ENCODE measurements at regions not wholly inside any gene's neighbourhood (a gene's known extent, or its start where the extent isn't known, plus 50 kb on each side); places are given as distances from the start of the nearest gene placed in this dataset.

DNA sequence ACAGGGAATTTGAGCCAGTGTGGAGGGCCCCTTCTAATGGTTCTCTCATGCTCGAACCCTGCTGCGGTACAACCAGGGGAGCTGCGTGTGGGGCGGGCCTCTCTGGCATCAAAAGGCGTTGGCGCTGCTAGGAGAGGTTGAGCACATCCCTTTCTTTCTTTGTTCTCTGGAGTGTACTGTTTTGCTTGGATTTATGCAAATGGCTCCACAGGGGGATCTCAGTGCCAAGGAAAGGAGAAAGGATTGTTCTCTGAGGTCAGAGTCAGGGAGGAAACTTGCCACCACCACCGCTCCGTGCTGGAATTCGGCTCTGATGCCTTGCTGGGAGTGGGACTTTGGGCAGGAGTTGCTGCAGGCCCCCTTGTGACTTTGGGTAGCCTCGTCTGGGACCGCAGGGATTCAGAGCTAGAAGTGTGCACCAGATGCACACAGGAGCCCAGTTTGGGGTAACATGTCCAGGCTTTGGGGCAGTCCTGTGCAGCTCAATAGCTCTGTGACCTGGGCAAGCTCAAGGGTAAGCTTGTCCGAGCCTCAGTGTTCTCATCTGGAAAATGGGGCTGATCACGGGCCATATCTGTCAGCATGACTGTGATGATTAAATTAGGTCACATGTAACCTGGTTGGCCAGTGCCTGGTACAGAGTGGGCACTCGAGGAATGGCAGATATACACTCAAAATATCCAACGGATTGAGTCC is 353.0 kb upstream of the EEF2KMT start:
- TF ChIP-seq POLR2A (IDR thresholded peaks at IDR 0.05) (no peak), POLR2AphosphoS5 (IDR thresholded peaks at IDR 0.05; ENCODE audit: insufficient read depth in 1 of 2, low read depth in 1 of 2) (no peak)

Data from vagina (tissue), 2 donors.